ENCODE measurements at regions not wholly inside any gene's neighbourhood (a gene's known extent, or its start where the extent isn't known, plus 50 kb on each side); places are given as distances from the start of the nearest gene placed in this dataset.

DNA sequence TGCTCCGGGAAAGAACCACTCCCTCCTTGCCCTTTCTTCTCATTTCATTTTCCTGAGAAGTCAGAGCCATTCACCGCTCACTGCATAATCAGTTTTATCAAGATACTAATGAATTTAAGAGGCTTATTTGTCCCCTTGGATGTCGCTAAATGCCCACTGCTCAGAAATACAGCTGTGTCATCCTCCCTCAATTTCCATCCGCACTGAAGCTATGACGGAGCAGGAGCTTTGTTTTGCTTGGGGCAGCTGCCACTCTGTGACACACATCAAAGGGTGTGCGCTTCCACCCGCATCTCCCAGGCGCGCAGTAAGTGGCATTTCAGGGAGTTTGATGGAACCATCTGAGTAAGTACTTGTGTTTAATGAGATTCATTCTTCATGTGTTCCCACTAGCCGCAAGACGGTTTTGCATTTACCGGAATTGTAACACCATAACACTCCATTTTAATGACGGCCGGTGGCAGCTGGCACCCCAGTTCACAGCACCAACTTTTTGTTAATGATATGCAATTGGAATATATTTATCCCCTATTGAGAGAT, 103.8 kb upstream of the PARD3 start:
- no peaks in the 10 kb centered on the region for H3K4me1 ChIP-seq
- intact Hi-C loops (cut with micrococcal nuclease): no loop called here
- peaks cover 16% of the 10 kb centered on the region for H3K27me3 ChIP-seq (ENCODE audit: low read depth)
- peaks cover 4% of the 10 kb centered on the region for H3K9me3 ChIP-seq (replicated peaks)
- TF ChIP-seq CTCF (IDR thresholded peaks at IDR 0.05; ENCODE audit: borderline replicate concordance): no peak
- no peaks in the 10 kb centered on the region for H3K36me3 ChIP-seq
- no peak overlapping the region for H3K4me3 ChIP-seq
- H3K27ac ChIP-seq (replicated peaks): no peak overlapping the region
- no peak for DNase-seq

DNA sequence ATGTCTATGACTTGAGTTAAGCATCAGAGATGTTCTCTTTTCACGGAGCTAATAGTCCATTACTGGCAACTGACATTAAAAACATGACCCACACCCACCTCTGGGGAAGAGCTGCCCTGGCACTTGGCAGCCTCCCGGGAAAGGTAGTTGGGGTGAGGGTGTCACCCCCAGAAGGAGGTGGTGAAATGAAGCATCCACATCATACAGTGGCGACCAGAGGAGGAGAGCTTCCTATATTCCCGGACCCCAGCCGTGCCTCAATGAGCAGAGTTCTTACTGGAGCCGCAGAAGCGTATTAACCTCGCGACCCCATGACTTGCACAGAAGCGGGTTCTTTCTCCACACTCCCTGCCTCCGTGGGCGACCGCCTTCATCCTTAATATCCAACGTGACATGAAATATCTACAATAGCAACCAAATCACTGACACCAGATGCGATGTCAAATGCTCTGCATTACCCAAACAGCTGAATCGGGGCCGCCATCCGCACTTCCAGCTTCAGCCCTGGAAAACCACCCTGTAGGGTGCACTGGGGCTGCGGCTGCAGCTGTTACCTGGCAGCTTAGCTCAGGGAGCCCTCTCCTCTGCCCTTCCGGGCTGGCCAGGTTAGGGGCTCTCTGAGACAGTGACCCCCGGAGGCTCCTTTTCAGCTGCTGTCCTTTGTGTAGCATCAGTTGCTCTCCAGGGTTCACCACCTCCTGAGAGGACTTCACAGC, 103.1 kb upstream of the PARD3 start:
- no peak overlapping the region for H3K4me3 ChIP-seq
- H3K27me3 ChIP-seq (ENCODE audit: low read depth): peaks cover 16% of the 10 kb centered on the region
- no peak overlapping the region for H3K27ac ChIP-seq (replicated peaks)
- H3K4me1 ChIP-seq: no peaks in the 10 kb centered on the region
- intact Hi-C loops (cut with micrococcal nuclease): no loop called here
- DNase-seq: no peak
- H3K36me3 ChIP-seq: no peaks in the 10 kb centered on the region
- no peaks in the 10 kb centered on the region for H3K9me3 ChIP-seq (replicated peaks)
- no peak for TF ChIP-seq CTCF (IDR thresholded peaks at IDR 0.05; ENCODE audit: borderline replicate concordance)

DNA sequence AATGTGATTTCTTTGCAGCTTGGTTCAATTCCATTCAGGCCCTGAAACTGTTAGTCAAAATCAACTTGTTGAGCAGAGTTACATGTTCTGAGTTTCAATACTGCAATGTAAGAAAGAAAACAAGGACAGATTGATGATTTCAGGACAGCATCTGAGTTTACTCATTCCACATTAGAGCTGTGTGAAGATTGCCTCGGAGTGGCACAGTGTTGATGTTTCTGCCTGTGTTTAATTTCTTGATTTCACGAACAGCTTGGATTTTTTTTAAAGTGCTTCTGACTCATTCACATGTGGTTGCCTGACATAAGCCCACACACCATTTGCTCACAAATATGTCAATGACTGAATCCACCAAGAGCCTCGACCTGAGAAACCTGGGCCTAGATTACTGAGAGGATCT, 101.2 kb upstream of the PARD3 start:
- Histone ChIP-seq H3K4me1 (no peaks in the 10 kb centered on the region), H3K27ac (replicated peaks) (no peak overlapping the region), H3K9me3 (replicated peaks) (no peaks in the 10 kb centered on the region), H3K4me3 (no peak overlapping the region), H3K27me3 (ENCODE audit: low read depth) (peaks cover 16% of the 10 kb centered on the region), H3K36me3 (no peaks in the 10 kb centered on the region)
- TF ChIP-seq CTCF (IDR thresholded peaks at IDR 0.05; ENCODE audit: borderline replicate concordance): no peak
- DNase-seq: no peak
- intact Hi-C loops (cut with micrococcal nuclease): no loop called here

- intact Hi-C loops (cut with micrococcal nuclease): no loop called here
- no peak overlapping the region for H3K4me3 ChIP-seq
- H3K27ac ChIP-seq (replicated peaks): no peak overlapping the region
- peaks cover 4% of the 10 kb centered on the region for H3K27me3 ChIP-seq (ENCODE audit: low read depth)
- H3K36me3 ChIP-seq: no peaks in the 10 kb centered on the region
- DNase-seq: no peak
- H3K9me3 ChIP-seq (replicated peaks): no peaks in the 10 kb centered on the region
- no peaks in the 10 kb centered on the region for H3K4me1 ChIP-seq
- no peak for TF ChIP-seq CTCF (IDR thresholded peaks at IDR 0.05; ENCODE audit: borderline replicate concordance)
Observed at GRCh38 chr10:34912771-34913170, 97.7 kb upstream of the PARD3 start.

GRCh38 chr10:34911661-34912205, 96.6 kb upstream of the PARD3 start:
- Histone ChIP-seq H3K4me3 (no peak overlapping the region), H3K36me3 (no peaks in the 10 kb centered on the region), H3K27ac (replicated peaks) (no peak overlapping the region), H3K4me1 (no peaks in the 10 kb centered on the region), H3K9me3 (replicated peaks) (no peaks in the 10 kb centered on the region), H3K27me3 (ENCODE audit: low read depth) (no peaks in the 10 kb centered on the region)
- TF ChIP-seq CTCF (IDR thresholded peaks at IDR 0.05; ENCODE audit: borderline replicate concordance): no peak
- DNase-seq: no peak
- intact Hi-C loops (cut with micrococcal nuclease): no loop called here

Data from left ventricle myocardium inferior (tissue), 1 donor.